HG03095 (cell line): ENCODE measurements at regions not wholly inside any gene's neighbourhood (a gene's known extent, or its start where the extent isn't known, plus 50 kb on each side); places are given as distances from the start of the nearest gene placed in this dataset.
A peak's percentile ranks its signal among the peaks of the same experiment; 100 is the strongest.

Experiments used
- ATAC-seq: cut with Tn5 transposase; IDR thresholded peaks from one replicate; pipeline ENCODE4 v1.9.1; 2021; ENCODE audit warnings: moderate library complexity; ENCODE audit not compliant: unreplicated experiment

DNA sequence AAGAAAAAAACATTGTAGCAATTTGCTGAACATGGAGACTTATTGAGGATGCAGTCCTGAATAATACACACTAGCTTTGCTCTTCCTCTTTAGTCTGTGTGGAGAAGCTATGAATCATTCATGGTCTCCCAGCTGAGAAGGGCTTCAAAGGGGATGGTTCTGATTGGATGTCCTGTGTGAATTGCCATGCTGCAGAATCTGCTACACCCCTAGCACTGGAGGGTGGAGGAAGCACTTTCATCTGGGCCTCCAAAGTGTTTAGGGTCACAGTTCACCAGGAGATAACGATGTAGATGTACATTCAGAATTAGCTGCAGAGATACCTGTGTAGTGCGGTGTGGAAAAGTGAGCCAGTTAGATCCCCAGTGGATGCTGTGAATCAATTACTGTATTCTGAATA lies 321.1 kb upstream of the EDNRB start:
- ATAC-seq: no peak

GRCh38 chr13:78238911-78239310 lies 320.3 kb upstream of the EDNRB start:
- ATAC-seq: no peak

DNA sequence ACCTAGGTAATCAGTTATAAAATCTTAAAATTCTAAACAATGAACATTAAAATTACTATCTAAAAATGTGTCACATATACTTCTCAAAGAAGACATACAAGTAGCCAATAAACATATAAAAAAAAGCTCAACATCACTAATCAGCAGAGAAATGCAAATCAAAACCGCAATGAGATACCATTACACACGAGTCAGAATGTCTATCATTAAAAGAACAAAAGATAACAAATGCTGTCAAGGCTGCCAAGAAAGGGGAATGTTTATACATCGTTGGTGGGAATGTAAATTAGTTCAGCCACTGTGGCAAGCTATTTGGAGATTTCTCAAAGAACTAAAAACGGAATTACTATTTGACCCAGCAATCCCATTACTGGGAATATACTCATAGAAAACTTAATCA lies 310.3 kb upstream of the EDNRB start:
- ATAC-seq: no peak

- ATAC-seq: no peak
Measured at GRCh38 chr13:78228211-78228610, 309.6 kb upstream of the EDNRB start.

- ATAC-seq: no peak
Measured at GRCh38 chr13:78227709-78228108, 309.1 kb upstream of the EDNRB start.

GRCh38 chr13:78215458-78216108 lies 297.0 kb upstream of the EDNRB start:
- ATAC-seq: no peak

- peak; percentile 73 for ATAC-seq
Measured at GRCh38 chr13:78201411-78201810, 282.8 kb upstream of the EDNRB start.

DNA sequence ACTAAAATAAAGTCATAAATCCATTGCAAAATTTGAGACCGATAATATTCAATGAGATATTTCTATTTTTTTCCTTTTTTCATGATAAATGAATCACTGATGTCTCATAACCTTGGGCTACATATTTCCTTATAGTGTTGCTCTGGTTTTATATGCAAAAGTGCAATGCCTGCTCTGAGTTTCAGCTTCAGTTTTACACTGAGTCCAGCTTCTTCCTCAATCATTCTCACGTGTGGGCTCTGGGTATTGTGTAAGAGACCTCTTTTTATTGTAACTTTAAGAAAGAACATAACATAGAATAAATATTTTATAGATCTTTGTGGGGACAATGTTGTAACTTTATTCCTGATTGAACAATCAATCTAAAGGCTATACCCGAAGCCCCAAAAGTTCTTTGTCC lies 280.2 kb upstream of the EDNRB start:
- no peak for ATAC-seq

- ATAC-seq: no peak
Measured at GRCh38 chr13:78198419-78198818, 279.8 kb upstream of the EDNRB start.

GRCh38 chr13:78197231-78197630 lies 278.6 kb upstream of the EDNRB start:
- no peak for ATAC-seq

GRCh38 chr13:78194904-78195639 lies 276.4 kb upstream of the EDNRB start:
- ATAC-seq: no peak

DNA sequence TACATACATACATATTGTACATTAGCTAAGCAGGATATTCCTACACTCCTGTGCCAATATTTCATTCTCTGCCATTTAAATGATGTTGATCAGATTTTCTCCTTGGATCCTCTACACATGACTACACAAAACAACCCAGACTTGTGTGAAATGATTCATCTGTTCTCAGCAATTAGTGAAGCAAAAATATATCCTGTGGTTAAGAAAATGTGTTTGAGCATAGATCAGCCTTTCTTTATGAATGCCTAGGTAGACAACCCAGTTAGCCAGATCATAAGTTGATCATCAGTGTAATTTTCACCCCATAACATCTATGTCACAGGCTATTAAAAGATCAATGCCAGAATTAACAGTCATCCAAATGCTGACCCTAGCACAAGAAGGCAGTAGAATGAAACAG lies 275.2 kb upstream of the EDNRB start:
- ATAC-seq: peak; percentile 44

DNA sequence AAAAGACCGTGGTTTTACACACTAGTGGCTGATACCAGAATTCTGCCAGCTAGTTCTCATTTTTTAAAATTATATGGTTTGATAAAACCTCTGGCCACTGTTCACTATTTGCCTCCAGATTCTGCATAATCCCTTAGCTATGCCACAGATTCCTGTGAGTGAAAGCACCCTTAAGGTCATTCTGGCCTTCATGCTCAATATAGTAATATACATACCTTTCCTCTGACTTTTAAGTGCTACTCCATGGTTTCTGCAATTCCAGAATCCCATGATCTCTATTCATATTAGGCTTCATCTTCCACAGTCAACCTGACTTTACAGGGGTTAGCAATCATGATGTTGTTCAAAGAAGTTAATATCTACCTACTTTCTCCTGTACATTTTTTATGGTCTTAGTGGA lies 274.1 kb upstream of the EDNRB start:
- no peak for ATAC-seq

- ATAC-seq: no peak
Measured at GRCh38 chr13:78190296-78190695, 271.7 kb upstream of the EDNRB start.

DNA sequence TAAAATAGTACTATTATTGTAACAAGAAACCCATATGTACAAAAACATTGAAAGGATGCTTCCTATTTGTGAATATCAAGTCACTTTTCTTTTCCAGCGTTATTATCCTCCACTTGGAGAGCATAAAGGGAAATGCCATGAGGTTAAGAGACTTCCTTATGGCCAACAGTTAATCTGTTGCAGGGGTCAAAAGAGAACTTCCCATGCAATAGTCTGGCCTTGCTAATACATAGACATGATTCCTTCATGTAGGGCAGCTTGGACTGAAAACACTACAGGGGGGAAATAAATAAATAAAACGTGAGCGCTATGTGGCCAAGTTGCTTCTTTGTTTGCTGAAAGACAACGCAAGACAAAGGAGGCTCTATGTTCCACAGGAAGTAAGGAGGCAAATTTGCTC lies 269.1 kb upstream of the EDNRB start:
- ATAC-seq: no peak

GRCh38 chr13:78185700-78186099 lies 267.1 kb upstream of the EDNRB start:
- ATAC-seq: no peak

DNA sequence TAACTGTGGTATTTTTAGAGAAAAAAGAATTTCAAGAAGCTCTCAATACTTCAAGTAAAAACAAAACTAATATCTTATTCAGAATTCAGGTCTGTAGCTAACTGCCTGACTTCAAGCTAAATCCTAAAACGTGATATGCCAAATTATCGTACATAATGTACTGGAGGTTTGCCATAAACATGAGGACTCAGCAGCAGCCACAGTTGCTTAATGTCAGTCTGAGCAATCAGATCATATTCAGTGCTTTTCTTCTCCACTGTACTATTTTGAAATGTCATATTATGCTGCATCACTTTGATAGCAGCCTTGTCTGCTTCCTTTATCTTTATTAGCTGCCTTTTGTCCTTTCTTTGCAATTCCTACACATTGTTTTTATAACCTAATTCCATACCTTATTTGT lies 265.1 kb upstream of the EDNRB start:
- ATAC-seq: no peak

DNA sequence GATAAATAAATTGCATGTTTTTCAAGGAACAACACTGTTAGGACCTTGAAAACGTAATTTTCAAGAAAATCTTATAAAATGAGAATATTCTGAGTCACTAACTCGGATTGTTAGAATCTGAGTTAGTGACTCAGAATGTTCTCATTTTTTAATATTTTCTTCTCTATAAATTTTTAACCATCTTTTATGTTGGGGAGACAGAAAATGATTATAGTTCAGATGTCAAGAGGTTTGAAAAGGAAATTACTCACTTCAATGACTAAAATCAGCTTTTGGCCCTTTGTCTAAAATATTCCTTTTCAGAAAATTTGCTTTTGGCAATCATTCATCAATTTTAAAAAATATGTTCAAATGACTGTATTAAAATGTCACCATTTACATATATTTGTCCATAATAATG lies 264.2 kb upstream of the EDNRB start:
- ATAC-seq: no peak

DNA sequence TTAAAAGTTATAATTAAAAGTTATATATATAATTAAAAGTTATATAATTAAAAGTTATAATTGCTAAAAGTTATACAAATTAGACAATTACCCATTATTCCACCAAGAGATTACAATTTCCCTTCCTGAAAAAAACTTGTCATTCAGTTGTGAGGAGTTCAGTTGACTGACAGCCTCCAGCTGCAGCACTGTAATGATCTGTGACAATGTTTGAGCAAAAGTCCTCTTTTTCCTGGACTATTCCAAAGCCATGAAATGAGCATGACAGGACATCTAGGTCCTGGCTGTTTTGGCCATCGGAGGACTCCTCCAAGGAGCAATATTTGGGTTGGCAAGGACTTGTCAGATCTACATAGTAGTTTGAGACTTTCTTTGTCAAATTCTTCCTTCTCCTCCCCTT lies 258.7 kb upstream of the EDNRB start:
- ATAC-seq: no peak

DNA sequence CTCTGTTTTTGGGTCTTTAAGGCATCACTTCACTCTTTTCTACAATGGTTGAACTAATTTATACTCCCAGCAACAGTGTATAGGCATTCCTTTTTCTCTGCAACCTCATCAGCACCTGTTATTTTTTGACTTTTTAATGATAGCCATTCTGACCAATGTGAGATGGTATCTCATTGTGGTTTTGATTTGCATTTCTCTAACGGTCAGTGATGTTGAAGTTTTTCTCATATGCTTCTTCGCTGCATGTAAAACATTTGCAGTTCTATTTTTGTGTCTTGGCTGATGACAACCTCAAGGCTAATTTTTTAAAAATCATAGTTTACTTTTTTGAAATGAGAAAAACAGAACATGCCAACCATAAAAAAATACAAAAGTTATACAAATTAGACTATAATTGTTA lies 258.2 kb upstream of the EDNRB start:
- no peak for ATAC-seq

- no peak for ATAC-seq
Measured at GRCh38 chr13:78169386-78169785, 250.8 kb upstream of the EDNRB start.

- no peak for ATAC-seq
Measured at GRCh38 chr13:78168981-78169380, 250.3 kb upstream of the EDNRB start.

- no peak for ATAC-seq
Measured at GRCh38 chr13:78161266-78161665, 242.6 kb upstream of the EDNRB start.
